SH-SY5Y (cell line): ENCODE measurements at regions not wholly inside any gene's neighbourhood (a gene's known extent, or its start where the extent isn't known, plus 50 kb on each side); places are given as distances from the start of the nearest gene placed in this dataset.

ENCODE experiments used
- GATA2 ChIP-seq: IDR thresholded peaks from 2 replicates; pipeline ENCODE4 v1.6.1; 2011; ENCODE audit warnings: mild to moderate bottlenecking, low read depth, low read length
- GATA3 ChIP-seq: IDR thresholded peaks from 2 replicates; pipeline ENCODE4 v1.6.1; 2011; ENCODE audit warnings: low read depth, mild to moderate bottlenecking, low read length, moderate library complexity

- no peak for TF ChIP-seq GATA2
- TF ChIP-seq GATA3 = no peak
Observed at GRCh38 chr1:14267991-14268390, 330.5 kb upstream of the KAZN start.
